Testis (tissue), 2 donors: ENCODE measurements at regions not wholly inside any gene's neighbourhood (a gene's known extent, or its start where the extent isn't known, plus 50 kb on each side); places are given as distances from the start of the nearest gene placed in this dataset.

Source experiments
- CTCF ChIP-seq, 3 experiments: fragments of 450-650 bp in 2 of 3; fragments of 200-600 bp in 1 of 3; sonication (generic) in 1 of 3; IDR thresholded peaks; one replicate each; pipeline ENCODE4 v1.5.1; 2016 to 2019; ENCODE audit warnings: antibody characterized with exemption in 3 of 3, mild to moderate bottlenecking in 2 of 3, moderate library complexity in 1 of 3
- POLR2A ChIP-seq: fragments of 450-650 bp; IDR thresholded peaks from one replicate; pipeline ENCODE4 v1.6.1; 2017; ENCODE audit warnings: antibody characterized with exemption, mild to moderate bottlenecking, moderate library complexity

GRCh38 chr9:103514767-103515166, 519.6 kb downstream of the CYLC2 start:
- no peak for TF ChIP-seq CTCF (IDR thresholded peaks at IDR 0.05)
- TF ChIP-seq POLR2A: no peak
